ENCODE measurements at regions not wholly inside any gene's neighbourhood (a gene's known extent, or its start where the extent isn't known, plus 50 kb on each side); places are given as distances from the start of the nearest gene placed in this dataset.

GRCh38 chrX:104306180-104306579 is 51.4 kb upstream of the ESX1 start:
- no peak overlapping the region for H3K4me3 ChIP-seq (ENCODE audit: low read depth, low read length)
- DNase-seq (ENCODE audit: low read depth) = no peak
- TF ChIP-seq, protein P1, sequence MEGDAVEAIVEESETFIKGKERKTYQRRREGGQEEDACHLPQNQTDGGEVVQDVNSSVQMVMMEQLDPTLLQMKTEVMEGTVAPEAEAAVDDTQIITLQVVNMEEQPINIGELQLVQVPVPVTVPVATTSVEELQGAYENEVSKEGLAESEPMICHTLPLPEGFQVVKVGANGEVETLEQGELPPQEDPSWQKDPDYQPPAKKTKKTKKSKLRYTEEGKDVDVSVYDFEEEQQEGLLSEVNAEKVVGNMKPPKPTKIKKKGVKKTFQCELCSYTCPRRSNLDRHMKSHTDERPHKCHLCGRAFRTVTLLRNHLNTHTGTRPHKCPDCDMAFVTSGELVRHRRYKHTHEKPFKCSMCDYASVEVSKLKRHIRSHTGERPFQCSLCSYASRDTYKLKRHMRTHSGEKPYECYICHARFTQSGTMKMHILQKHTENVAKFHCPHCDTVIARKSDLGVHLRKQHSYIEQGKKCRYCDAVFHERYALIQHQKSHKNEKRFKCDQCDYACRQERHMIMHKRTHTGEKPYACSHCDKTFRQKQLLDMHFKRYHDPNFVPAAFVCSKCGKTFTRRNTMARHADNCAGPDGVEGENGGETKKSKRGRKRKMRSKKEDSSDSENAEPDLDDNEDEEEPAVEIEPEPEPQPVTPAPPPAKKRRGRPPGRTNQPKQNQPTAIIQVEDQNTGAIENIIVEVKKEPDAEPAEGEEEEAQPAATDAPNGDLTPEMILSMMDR (IDR thresholded peaks at IDR 0.05; ENCODE audit: insufficient read depth, low read depth, low read length, missing control alignments) = no peak
